Vagina (tissue), 2 donors: ENCODE measurements at regions not wholly inside any gene's neighbourhood (a gene's known extent, or its start where the extent isn't known, plus 50 kb on each side); places are given as distances from the start of the nearest gene placed in this dataset.

Experiments used
- CTCF ChIP-seq, 3 experiments: fragments of 450-650 bp in 2 of 3; fragments of 200-600 bp in 1 of 3; sonication (generic) in 1 of 3; IDR thresholded peaks; one replicate each; pipeline ENCODE4 v1.5.1; 2017 to 2019; ENCODE audit warnings: antibody characterized with exemption in 3 of 3, mild to moderate bottlenecking in 2 of 3, moderate library complexity in 2 of 3
- POLR2A ChIP-seq, 2 donors: fragments of 450-650 bp; IDR thresholded peaks; one replicate each; pipeline ENCODE4 v1.6.1; 2017; ENCODE audit warnings: antibody characterized with exemption in 2 of 2, mild to moderate bottlenecking in 2 of 2, moderate library complexity in 2 of 2
- POLR2AphosphoS5 ChIP-seq, 2 donors: sonication (generic); formaldehyde crosslinking; IDR thresholded peaks; one replicate each; pipeline ENCODE4 v1.9.0; 2017; ENCODE audit warnings: antibody characterized with exemption in 2 of 2, mild to moderate bottlenecking in 2 of 2, low read depth in 1 of 2; ENCODE audit not compliant: insufficient read depth in 1 of 2

- no peak for TF ChIP-seq POLR2A (IDR thresholded peaks at IDR 0.05)
- TF ChIP-seq POLR2AphosphoS5 (IDR thresholded peaks at IDR 0.05; ENCODE audit: insufficient read depth in 1 of 2, low read depth in 1 of 2), result no peak
- TF ChIP-seq CTCF (IDR thresholded peaks at IDR 0.05), result no peak
Measured at GRCh38 chr20:24733416-24733815, 215.7 kb upstream of the CST7 start.
